Limb (tissue), 2 donors: ENCODE measurements at regions not wholly inside any gene's neighbourhood (a gene's known extent, or its start where the extent isn't known, plus 50 kb on each side); places are given as distances from the start of the nearest gene placed in this dataset.
"Not testable (repeated sequence)": the region's sequence is repeated elsewhere in the genome, so short reads cannot be mapped to it uniquely, and the experiment has no call there.

Source experiments
- DNase-seq, 2 donors: peaks; one replicate each; pipeline ENCODE4 v3.0.0-alpha.2; 2016; ENCODE audit errors: extremely low spot score in 2 of 2

- no peak for DNase-seq
Measured at GRCh38 chr20:30484009-30484748, 773.3 kb upstream of the DEFB115 start.

GRCh38 chr20:30484749-30485070 is 772.8 kb upstream of the DEFB115 start:
- no peak for DNase-seq

- DNase-seq, result no peak
Measured at GRCh38 chr20:30485331-30486102, 771.9 kb upstream of the DEFB115 start.

- no peak for DNase-seq
Measured at GRCh38 chr20:30486103-30486478, 771.4 kb upstream of the DEFB115 start.

- not testable (repeated sequence) for DNase-seq
Measured at GRCh38 chr20:30487461-30487860, 770.0 kb upstream of the DEFB115 start.

- DNase-seq, result no peak
Measured at GRCh38 chr20:30487947-30488926, 769.2 kb upstream of the DEFB115 start.

GRCh38 chr20:30488941-30489613 is 768.4 kb upstream of the DEFB115 start:
- no peak for DNase-seq

GRCh38 chr20:30489614-30490003 is 767.9 kb upstream of the DEFB115 start:
- DNase-seq, result no peak

GRCh38 chr20:30491016-30491415 is 766.4 kb upstream of the DEFB115 start:
- no peak for DNase-seq

- not testable (repeated sequence) for DNase-seq
Measured at GRCh38 chr20:30496656-30497055, 760.8 kb upstream of the DEFB115 start.

- not testable (repeated sequence) for DNase-seq
Measured at GRCh38 chr20:30497191-30497590, 760.3 kb upstream of the DEFB115 start.

- no peak for DNase-seq
Measured at GRCh38 chr20:30499123-30499522, 758.3 kb upstream of the DEFB115 start.

GRCh38 chr20:30499716-30500446 is 757.6 kb upstream of the DEFB115 start:
- not testable (repeated sequence) for DNase-seq

GRCh38 chr20:30500447-30500820 is 757.0 kb upstream of the DEFB115 start:
- DNase-seq, result not testable (repeated sequence)

GRCh38 chr20:30500829-30501440 is 756.5 kb upstream of the DEFB115 start:
- DNase-seq, result no peak

GRCh38 chr20:30502670-30503069 is 754.8 kb upstream of the DEFB115 start:
- no peak for DNase-seq

GRCh38 chr20:30503204-30503603 is 754.3 kb upstream of the DEFB115 start:
- not testable (repeated sequence) for DNase-seq

- DNase-seq, result no peak
Measured at GRCh38 chr20:30503992-30504570, 753.4 kb upstream of the DEFB115 start.

- DNase-seq, result no peak
Measured at GRCh38 chr20:30505566-30505965, 751.9 kb upstream of the DEFB115 start.

- no peak for DNase-seq
Measured at GRCh38 chr20:30506100-30506499, 751.4 kb upstream of the DEFB115 start.
